ENCODE measurements at regions not wholly inside any gene's neighbourhood (a gene's known extent, or its start where the extent isn't known, plus 50 kb on each side); places are given as distances from the start of the nearest gene placed in this dataset.
"Not testable (repeated sequence)": the region's sequence is repeated elsewhere in the genome, so short reads cannot be mapped to it uniquely, and the experiment has no call there.

DNA sequence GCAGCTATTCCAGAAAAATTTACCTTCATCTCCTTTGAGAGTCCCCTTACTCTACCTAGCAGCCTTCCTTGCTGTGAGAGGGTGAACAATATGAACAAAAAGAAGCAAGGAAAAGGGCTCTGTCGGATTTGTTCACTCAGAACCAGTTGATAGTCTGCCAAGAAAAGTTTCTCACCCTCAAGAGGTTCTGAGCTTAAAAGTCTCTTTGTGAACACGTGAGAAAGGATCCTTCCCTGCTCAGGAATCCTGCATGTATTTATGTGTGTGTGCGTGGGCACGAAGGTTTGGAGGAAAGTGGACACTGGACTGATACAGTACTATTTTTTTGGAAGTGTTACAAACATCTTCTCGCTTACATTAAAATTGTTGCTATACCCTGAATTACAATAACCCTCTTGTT, 178.6 kb upstream of the JADE1 start:
- H3K4me1 Mint-ChIP-seq: peaks cover 11% of the 10 kb centered on the region
- no peaks in the 10 kb centered on the region for H3K36me3 Mint-ChIP-seq (ENCODE audit: low read depth)
- H3K27me3 Mint-ChIP-seq (ENCODE audit: low read depth): peaks cover 3% of the 10 kb centered on the region
- H3K4me3 Mint-ChIP-seq: no peak overlapping the region
- H3K9me3 Mint-ChIP-seq: peaks cover 3% of the 10 kb centered on the region
- peak overlapping the region in 2 of 3 experiments; percentile 31 to 56 for H3K27ac Mint-ChIP-seq
- TF ChIP-seq CTCF (IDR thresholded peaks at IDR 0.05; ENCODE audit: unreplicated experiment in 3 of 3): no peak

GRCh38 chr4:128623508-128624215, 185.8 kb upstream of the JADE1 start:
- no peaks in the 10 kb centered on the region for H3K36me3 Mint-ChIP-seq (ENCODE audit: low read depth)
- H3K4me1 Mint-ChIP-seq: no peaks in the 10 kb centered on the region
- TF ChIP-seq CTCF (IDR thresholded peaks at IDR 0.05; ENCODE audit: unreplicated experiment in 3 of 3): no peak
- no peaks in the 10 kb centered on the region for H3K27me3 Mint-ChIP-seq (ENCODE audit: low read depth)
- H3K4me3 Mint-ChIP-seq: no peak overlapping the region
- H3K9me3 Mint-ChIP-seq: no peaks in the 10 kb centered on the region
- H3K27ac Mint-ChIP-seq: no peak overlapping the region

- not testable (repeated sequence) for H3K4me1 Mint-ChIP-seq; H3K27me3 Mint-ChIP-seq (ENCODE audit: low read depth); H3K36me3 Mint-ChIP-seq (ENCODE audit: low read depth)
Observed at GRCh38 chr4:128620279-128620965, 189.1 kb upstream of the JADE1 start.

DNA sequence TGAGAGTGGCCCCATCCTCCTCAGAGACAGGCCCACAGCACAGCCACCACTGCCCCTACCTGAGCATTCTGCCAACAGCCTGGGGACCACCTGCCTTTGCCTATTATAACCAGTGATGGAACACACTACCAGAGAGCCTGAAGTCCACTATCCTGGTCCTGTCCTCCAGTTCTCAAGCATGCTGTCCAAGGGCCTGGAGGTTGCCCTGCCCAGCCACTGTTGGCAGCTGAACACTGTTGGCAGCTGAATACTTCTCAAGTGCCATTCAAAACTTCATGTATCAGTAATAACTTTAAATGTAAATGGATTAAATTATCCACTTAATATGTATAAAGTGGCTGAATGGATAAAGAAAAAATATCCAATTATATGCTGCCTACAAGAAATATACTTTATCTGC, 194.3 kb upstream of the JADE1 start:
- Mint-ChIP-seq H3K4me3 (no peak overlapping the region), H3K36me3 (ENCODE audit: low read depth) (no peaks in the 10 kb centered on the region), H3K27me3 (ENCODE audit: low read depth) (no peaks in the 10 kb centered on the region), H3K4me1 (no peaks in the 10 kb centered on the region), H3K27ac (no peak overlapping the region), H3K9me3 (no peaks in the 10 kb centered on the region)
- TF ChIP-seq CTCF (IDR thresholded peaks at IDR 0.05; ENCODE audit: unreplicated experiment in 3 of 3): no peak

More at GRCh38 chr4:128620279-128620965, 189.1 kb upstream of the JADE1 start:
- H3K9me3 Mint-ChIP-seq, H3K27ac Mint-ChIP-seq, H3K4me3 Mint-ChIP-seq: not testable (repeated sequence)

DNA sequence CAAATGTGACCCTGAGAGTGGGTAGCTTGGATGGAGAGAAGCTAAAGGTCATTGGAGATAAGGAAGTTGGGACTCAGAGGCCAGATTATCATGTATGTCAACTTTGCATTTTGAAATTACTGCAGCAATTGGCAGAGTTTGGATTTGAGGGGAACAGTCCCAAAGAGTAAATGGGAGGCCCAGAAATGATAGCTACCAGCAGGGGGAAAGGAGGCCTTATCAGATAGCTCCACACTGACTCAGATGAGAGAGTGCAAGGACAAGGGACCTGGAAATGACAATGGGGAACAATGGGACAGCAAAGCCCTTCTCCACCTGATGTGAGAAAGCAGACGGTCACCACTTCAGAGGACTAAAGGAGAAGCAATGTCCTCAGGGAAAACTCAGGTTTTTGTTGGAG, 201.5 kb upstream of the JADE1 start:
- Mint-ChIP-seq H3K4me1 (peaks cover 4% of the 10 kb centered on the region), H3K27ac (no peak overlapping the region), H3K27me3 (ENCODE audit: low read depth) (no peaks in the 10 kb centered on the region), H3K36me3 (ENCODE audit: low read depth) (no peaks in the 10 kb centered on the region), H3K9me3 (no peaks in the 10 kb centered on the region), H3K4me3 (no peak overlapping the region)
- no peak for TF ChIP-seq CTCF (IDR thresholded peaks at IDR 0.05; ENCODE audit: unreplicated experiment in 3 of 3)

GRCh38 chr4:128606173-128606572, 203.3 kb upstream of the JADE1 start:
- no peaks in the 10 kb centered on the region for H3K27me3 Mint-ChIP-seq (ENCODE audit: low read depth)
- H3K36me3 Mint-ChIP-seq (ENCODE audit: low read depth): no peaks in the 10 kb centered on the region
- no peak for TF ChIP-seq CTCF (IDR thresholded peaks at IDR 0.05; ENCODE audit: unreplicated experiment in 3 of 3)
- H3K27ac Mint-ChIP-seq: no peak overlapping the region
- no peaks in the 10 kb centered on the region for H3K9me3 Mint-ChIP-seq
- no peak overlapping the region for H3K4me3 Mint-ChIP-seq
- H3K4me1 Mint-ChIP-seq: peaks cover 17% of the 10 kb centered on the region
